ENCODE measurements at regions not wholly inside any gene's neighbourhood (a gene's known extent, or its start where the extent isn't known, plus 50 kb on each side); places are given as distances from the start of the nearest gene placed in this dataset.

DNA sequence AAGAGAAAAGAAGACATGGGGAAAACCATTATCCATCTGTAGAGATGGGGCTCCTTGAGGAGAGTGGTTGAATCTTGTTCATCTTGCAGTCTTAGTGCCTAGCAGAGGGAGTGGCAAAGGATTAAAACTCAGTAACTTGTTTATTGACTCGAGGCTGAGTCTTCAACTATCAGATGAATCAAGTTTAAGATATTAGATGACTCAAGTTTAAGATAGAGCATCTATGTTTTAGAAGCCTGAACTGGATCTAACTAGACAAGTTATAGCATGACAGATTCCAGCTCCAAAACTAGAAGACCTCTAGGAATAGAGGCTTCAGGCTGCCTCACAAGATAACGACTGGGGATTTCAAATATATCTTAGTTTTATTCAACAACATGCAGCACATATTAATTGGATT, 2277.2 kb upstream of the WWC1 start:
- H3K4me3 ChIP-seq (ENCODE audit: low read depth, low read length): no peak overlapping the region
- no peak for DNase-seq (ENCODE audit: low read depth)
- TF ChIP-seq, protein P1, sequence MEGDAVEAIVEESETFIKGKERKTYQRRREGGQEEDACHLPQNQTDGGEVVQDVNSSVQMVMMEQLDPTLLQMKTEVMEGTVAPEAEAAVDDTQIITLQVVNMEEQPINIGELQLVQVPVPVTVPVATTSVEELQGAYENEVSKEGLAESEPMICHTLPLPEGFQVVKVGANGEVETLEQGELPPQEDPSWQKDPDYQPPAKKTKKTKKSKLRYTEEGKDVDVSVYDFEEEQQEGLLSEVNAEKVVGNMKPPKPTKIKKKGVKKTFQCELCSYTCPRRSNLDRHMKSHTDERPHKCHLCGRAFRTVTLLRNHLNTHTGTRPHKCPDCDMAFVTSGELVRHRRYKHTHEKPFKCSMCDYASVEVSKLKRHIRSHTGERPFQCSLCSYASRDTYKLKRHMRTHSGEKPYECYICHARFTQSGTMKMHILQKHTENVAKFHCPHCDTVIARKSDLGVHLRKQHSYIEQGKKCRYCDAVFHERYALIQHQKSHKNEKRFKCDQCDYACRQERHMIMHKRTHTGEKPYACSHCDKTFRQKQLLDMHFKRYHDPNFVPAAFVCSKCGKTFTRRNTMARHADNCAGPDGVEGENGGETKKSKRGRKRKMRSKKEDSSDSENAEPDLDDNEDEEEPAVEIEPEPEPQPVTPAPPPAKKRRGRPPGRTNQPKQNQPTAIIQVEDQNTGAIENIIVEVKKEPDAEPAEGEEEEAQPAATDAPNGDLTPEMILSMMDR (IDR thresholded peaks at IDR 0.05; ENCODE audit: low read depth, low read length, missing control alignments): no peak

DNA sequence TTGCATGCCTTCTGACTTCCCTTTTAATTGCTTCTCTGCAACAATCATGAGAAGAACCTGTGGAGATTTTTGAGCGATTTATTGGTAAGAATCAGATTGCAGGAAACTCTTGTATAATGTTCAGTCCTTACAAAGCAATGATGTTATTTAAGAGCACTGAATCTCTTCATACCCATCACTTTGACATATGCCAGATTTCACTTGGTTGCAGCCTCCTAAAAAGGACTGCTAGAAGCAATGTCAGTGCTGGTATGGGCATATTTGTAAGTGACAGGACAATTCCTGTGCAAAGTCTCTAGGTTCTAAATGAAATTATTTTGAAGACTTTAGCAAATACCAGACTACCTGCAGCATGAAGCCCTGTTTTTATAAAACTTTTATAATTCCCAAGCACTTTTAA, 2272.7 kb upstream of the WWC1 start:
- no peak for DNase-seq (ENCODE audit: low read depth)

DNA sequence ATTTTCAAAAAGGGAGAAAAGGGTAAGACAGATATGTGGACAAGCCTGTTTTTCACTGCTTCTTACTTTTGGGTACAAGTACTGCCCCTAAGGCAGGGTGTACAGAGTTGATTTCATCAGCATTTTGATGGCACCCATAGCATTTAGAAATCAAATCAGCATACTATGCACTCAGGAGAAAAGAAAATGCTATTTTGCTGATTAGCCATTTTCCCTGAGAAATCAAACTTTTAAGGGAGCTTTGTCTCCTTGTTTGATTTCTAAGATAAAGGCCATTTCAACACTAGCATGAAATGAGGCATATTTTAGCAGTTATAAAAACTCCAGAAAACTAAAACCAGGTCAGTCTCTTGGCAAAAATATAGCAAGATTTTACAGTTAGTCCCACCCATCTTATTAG, 2269.4 kb upstream of the WWC1 start:
- H3K4me3 ChIP-seq (ENCODE audit: low read depth, low read length): no peak overlapping the region
- DNase-seq (ENCODE audit: low read depth): no peak
- TF ChIP-seq, protein P1 (IDR thresholded peaks at IDR 0.05; ENCODE audit: low read depth, low read length, missing control alignments): no peak

More for the DNA sequence above, 2272.7 kb upstream of the WWC1 start:
- no peak overlapping the region for H3K4me3 ChIP-seq (ENCODE audit: low read depth, low read length)
- TF ChIP-seq, protein P1 (IDR thresholded peaks at IDR 0.05; ENCODE audit: low read depth, low read length, missing control alignments): no peak

DNA sequence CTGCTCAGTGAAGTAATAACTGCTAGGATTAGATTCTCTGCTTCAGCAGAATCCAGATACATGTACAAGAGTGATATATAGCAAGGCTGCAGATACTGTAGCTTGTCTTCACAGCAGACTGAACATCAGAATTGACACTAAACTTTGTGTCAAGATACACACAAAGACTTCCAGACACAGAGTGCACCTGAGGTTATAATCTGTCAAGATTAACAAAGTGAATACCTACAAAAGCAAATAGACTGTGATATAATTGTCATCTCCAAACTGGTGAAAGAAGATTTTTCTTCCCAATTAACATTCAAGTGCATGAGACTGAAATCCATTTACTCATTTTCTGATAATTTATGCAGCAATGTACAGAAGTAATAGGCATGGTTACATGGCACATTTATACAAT, 2266.5 kb upstream of the WWC1 start:
- DNase-seq (ENCODE audit: low read depth): no peak
- no peak overlapping the region for H3K4me3 ChIP-seq (ENCODE audit: low read depth, low read length)
- TF ChIP-seq, protein P1 (IDR thresholded peaks at IDR 0.05; ENCODE audit: low read depth, low read length, missing control alignments): no peak

DNA sequence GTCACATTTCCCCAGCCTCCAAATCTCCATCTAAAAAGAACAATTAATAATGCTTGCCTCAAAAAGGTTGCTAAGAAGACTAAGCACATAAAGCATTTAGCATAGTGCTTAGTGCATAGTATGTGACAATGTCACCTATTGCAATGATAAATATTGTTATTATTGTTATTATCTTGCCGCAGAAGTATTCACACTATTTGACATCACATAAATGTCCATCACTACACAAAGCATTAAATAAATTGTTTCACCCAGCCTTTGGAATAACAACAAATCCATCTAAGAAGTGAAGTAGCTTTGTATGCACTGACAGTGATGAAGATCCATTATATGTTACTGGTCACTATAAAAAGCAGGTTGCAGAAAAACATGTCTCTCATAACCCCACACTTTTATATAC, 2263.9 kb upstream of the WWC1 start:
- no peak for DNase-seq (ENCODE audit: low read depth)
- TF ChIP-seq, protein P1 (IDR thresholded peaks at IDR 0.05; ENCODE audit: low read depth, low read length, missing control alignments): no peak
- no peak overlapping the region for H3K4me3 ChIP-seq (ENCODE audit: low read depth, low read length)

DNA sequence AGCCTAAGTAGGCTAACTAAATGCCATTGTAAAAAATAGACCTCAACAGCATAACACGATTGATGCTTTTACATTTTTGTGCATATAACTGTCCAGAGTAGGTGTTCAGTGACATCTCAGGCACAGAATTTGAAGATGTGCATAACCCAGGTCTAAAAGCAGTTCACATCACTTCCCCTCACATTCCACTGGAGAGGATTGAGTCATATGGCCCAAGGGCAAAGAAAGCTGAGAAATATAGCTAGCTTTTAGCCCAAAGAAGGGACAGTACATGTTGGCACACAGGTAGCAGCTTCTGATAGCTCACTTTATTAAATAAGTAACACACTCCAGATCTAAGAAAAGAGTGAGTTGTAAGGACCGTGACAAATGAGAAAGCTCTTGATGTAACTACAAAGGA, 2259.5 kb upstream of the WWC1 start:
- TF ChIP-seq, protein P1 (IDR thresholded peaks at IDR 0.05; ENCODE audit: low read depth, low read length, missing control alignments): no peak
- no peak overlapping the region for H3K4me3 ChIP-seq (ENCODE audit: low read depth, low read length)
- no peak for DNase-seq (ENCODE audit: low read depth)

DNA sequence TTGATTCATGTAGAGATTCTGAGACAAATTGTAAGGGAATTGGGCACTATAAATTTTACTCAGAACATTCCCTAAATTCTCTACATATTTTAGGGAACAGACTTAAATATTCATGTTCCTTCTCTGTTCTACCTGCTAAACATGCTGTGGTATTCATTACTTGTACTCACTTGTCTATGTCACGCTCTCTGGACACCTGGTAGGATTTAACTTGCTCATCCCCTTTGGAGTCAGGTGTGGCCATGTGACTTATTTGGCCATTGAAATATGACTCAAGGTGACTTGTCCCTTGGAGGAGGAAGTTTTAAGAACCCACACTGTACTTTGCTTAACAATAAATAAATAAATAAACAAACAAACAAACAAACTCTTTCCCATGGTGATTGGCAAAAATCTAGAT, 2258.8 kb upstream of the WWC1 start:
- DNase-seq (ENCODE audit: low read depth): no peak
- TF ChIP-seq, protein P1 (IDR thresholded peaks at IDR 0.05; ENCODE audit: low read depth, low read length, missing control alignments): no peak

More for the DNA sequence above, 2258.8 kb upstream of the WWC1 start:
- H3K4me3 ChIP-seq (ENCODE audit: low read depth, low read length): no peak overlapping the region

All from GM12864 (cell line).